ENCODE measurements at regions not wholly inside any gene's neighbourhood (a gene's known extent, or its start where the extent isn't known, plus 50 kb on each side); places are given as distances from the start of the nearest gene placed in this dataset.

GRCh38 chr9:80605129-80605528, 1033.4 kb downstream of the TLE4 start:
- H3K4me1 Mint-ChIP-seq (ENCODE audit: low read depth) = no peaks in the 10 kb centered on the region
- CTCF ChIA-PET = no interaction called here
- no peaks in the 10 kb centered on the region for H3K36me3 Mint-ChIP-seq (ENCODE audit: low read depth)
- intact Hi-C loops (cut with DNase I, micrococcal nuclease) = no loop called here
- H3K4me1 ChIP-seq (ENCODE audit: insufficient read depth, low read length) = no peaks in the 10 kb centered on the region
- H3K27me3 ChIP-seq (ENCODE audit: control insufficient read depth in 1 of 2, insufficient read depth in 2 of 2, low read length in 2 of 2) = no peaks in the 10 kb centered on the region
- H3K9me3 ChIP-seq (ENCODE audit: control insufficient read depth in 1 of 2, insufficient read depth in 1 of 2, low read length in 2 of 2) = no peaks in the 10 kb centered on the region
- no peaks in the 10 kb centered on the region for H3K27me3 Mint-ChIP-seq
- no peak for TF ChIP-seq CTCF (IDR thresholded peaks at IDR 0.05)
- H3K27ac ChIP-seq (ENCODE audit: low read depth in 1 of 2, low read length in 2 of 2) = no peak overlapping the region
- H3K4me3 ChIP-seq (ENCODE audit: low read length) = no peak overlapping the region
- DNase-seq (no peak), ATAC-seq (ENCODE audit: poor library complexity) (no peak)
- H3K9me3 Mint-ChIP-seq = no peaks in the 10 kb centered on the region
- H3K4me3 Mint-ChIP-seq = no peak overlapping the region
- H3K27ac Mint-ChIP-seq = no peak overlapping the region
- POLR2A ChIA-PET = no interaction called here
- no peaks in the 10 kb centered on the region for H3K36me3 ChIP-seq (ENCODE audit: insufficient read depth, low read length)

- Histone ChIP-seq H3K27me3 (ENCODE audit: control insufficient read depth in 1 of 2, insufficient read depth in 2 of 2, low read length in 2 of 2) (no peaks in the 10 kb centered on the region), H3K4me1 (ENCODE audit: insufficient read depth, low read length) (no peaks in the 10 kb centered on the region), H3K4me3 (ENCODE audit: low read length) (no peak overlapping the region), H3K36me3 (ENCODE audit: insufficient read depth, low read length) (no peaks in the 10 kb centered on the region), H3K9me3 (ENCODE audit: control insufficient read depth in 1 of 2, insufficient read depth in 1 of 2, low read length in 2 of 2) (no peaks in the 10 kb centered on the region), H3K27ac (ENCODE audit: low read depth in 1 of 2, low read length in 2 of 2) (no peak overlapping the region)
- ChIA-PET POLR2A (interaction anchor here (0.6 kb wide), 1 partner anchor 72 kb away, joined by 3 read pairs; no protein-coding TSS in a partner anchor), CTCF (no interaction called here)
- Mint-ChIP-seq H3K4me1 (ENCODE audit: low read depth) (no peaks in the 10 kb centered on the region), H3K27ac (no peak overlapping the region), H3K4me3 (no peak overlapping the region), H3K9me3 (no peaks in the 10 kb centered on the region), H3K36me3 (ENCODE audit: low read depth) (no peaks in the 10 kb centered on the region), H3K27me3 (no peaks in the 10 kb centered on the region)
- DNase-seq (no peak), ATAC-seq (ENCODE audit: poor library complexity) (no peak)
- intact Hi-C loops (cut with DNase I, micrococcal nuclease) = no loop called here
- TF ChIP-seq CTCF (IDR thresholded peaks at IDR 0.05) = no peak
Observed at GRCh38 chr9:80602291-80602690, 1030.5 kb downstream of the TLE4 start.

GRCh38 chr9:80596579-80596978, 1024.8 kb downstream of the TLE4 start:
- H3K4me3 Mint-ChIP-seq = no peak overlapping the region

More at GRCh38 chr9:80596579-80596978, 1024.8 kb downstream of the TLE4 start:
- ChIA-PET CTCF (no interaction called here), POLR2A (no interaction called here)
- Histone ChIP-seq H3K36me3 (ENCODE audit: insufficient read depth, low read length) (no peaks in the 10 kb centered on the region), H3K27ac (ENCODE audit: low read depth in 1 of 2, low read length in 2 of 2) (no peak overlapping the region), H3K27me3 (ENCODE audit: control insufficient read depth in 1 of 2, insufficient read depth in 2 of 2, low read length in 2 of 2) (no peaks in the 10 kb centered on the region), H3K4me3 (ENCODE audit: low read length) (no peak overlapping the region), H3K9me3 (ENCODE audit: control insufficient read depth in 1 of 2, insufficient read depth in 1 of 2, low read length in 2 of 2) (peaks cover 0 to 7% of the 10 kb centered on the region in 2 experiments), H3K4me1 (ENCODE audit: insufficient read depth, low read length) (no peaks in the 10 kb centered on the region)
- no peak for TF ChIP-seq CTCF (IDR thresholded peaks at IDR 0.05)
- H3K27me3 Mint-ChIP-seq = no peaks in the 10 kb centered on the region
- intact Hi-C loops (cut with DNase I, micrococcal nuclease) = no loop called here
- ATAC-seq (ENCODE audit: poor library complexity) (no peak), DNase-seq (no peak)
- no peak overlapping the region for H3K27ac Mint-ChIP-seq
- no peaks in the 10 kb centered on the region for H3K9me3 Mint-ChIP-seq
- H3K4me1 Mint-ChIP-seq (ENCODE audit: low read depth) = no peaks in the 10 kb centered on the region
- no peaks in the 10 kb centered on the region for H3K36me3 Mint-ChIP-seq (ENCODE audit: low read depth)

Measured in CD4-positive, alpha-beta T cell (primary cell).